Vagina (tissue), 2 donors: ENCODE measurements at regions not wholly inside any gene's neighbourhood (a gene's known extent, or its start where the extent isn't known, plus 50 kb on each side); places are given as distances from the start of the nearest gene placed in this dataset.

ENCODE experiments used
- POLR2A ChIP-seq, 2 donors: fragments of 450-650 bp; IDR thresholded peaks; one replicate each; pipeline ENCODE4 v1.6.1; 2017; ENCODE audit warnings: antibody characterized with exemption in 2 of 2, mild to moderate bottlenecking in 2 of 2, moderate library complexity in 2 of 2
- TF ChIP-seq, protein P1 (sequence below), 3 experiments: fragments of 450-650 bp in 2 of 3; fragments of 200-600 bp in 1 of 3; sonication (generic) in 1 of 3; IDR thresholded peaks; one replicate each; pipeline ENCODE4 v1.5.1; 2017 to 2019; ENCODE audit warnings: antibody characterized with exemption in 3 of 3, mild to moderate bottlenecking in 2 of 3, moderate library complexity in 2 of 3

GRCh38 chr1:102472520-102472919, 475.8 kb upstream of the OLFM3 start:
- TF ChIP-seq, protein P1, sequence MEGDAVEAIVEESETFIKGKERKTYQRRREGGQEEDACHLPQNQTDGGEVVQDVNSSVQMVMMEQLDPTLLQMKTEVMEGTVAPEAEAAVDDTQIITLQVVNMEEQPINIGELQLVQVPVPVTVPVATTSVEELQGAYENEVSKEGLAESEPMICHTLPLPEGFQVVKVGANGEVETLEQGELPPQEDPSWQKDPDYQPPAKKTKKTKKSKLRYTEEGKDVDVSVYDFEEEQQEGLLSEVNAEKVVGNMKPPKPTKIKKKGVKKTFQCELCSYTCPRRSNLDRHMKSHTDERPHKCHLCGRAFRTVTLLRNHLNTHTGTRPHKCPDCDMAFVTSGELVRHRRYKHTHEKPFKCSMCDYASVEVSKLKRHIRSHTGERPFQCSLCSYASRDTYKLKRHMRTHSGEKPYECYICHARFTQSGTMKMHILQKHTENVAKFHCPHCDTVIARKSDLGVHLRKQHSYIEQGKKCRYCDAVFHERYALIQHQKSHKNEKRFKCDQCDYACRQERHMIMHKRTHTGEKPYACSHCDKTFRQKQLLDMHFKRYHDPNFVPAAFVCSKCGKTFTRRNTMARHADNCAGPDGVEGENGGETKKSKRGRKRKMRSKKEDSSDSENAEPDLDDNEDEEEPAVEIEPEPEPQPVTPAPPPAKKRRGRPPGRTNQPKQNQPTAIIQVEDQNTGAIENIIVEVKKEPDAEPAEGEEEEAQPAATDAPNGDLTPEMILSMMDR (IDR thresholded peaks at IDR 0.05) = no peak
- TF ChIP-seq POLR2A (IDR thresholded peaks at IDR 0.05) = no peak
